ENCODE measurements at regions not wholly inside any gene's neighbourhood (a gene's known extent, or its start where the extent isn't known, plus 50 kb on each side); places are given as distances from the start of the nearest gene placed in this dataset.

DNA sequence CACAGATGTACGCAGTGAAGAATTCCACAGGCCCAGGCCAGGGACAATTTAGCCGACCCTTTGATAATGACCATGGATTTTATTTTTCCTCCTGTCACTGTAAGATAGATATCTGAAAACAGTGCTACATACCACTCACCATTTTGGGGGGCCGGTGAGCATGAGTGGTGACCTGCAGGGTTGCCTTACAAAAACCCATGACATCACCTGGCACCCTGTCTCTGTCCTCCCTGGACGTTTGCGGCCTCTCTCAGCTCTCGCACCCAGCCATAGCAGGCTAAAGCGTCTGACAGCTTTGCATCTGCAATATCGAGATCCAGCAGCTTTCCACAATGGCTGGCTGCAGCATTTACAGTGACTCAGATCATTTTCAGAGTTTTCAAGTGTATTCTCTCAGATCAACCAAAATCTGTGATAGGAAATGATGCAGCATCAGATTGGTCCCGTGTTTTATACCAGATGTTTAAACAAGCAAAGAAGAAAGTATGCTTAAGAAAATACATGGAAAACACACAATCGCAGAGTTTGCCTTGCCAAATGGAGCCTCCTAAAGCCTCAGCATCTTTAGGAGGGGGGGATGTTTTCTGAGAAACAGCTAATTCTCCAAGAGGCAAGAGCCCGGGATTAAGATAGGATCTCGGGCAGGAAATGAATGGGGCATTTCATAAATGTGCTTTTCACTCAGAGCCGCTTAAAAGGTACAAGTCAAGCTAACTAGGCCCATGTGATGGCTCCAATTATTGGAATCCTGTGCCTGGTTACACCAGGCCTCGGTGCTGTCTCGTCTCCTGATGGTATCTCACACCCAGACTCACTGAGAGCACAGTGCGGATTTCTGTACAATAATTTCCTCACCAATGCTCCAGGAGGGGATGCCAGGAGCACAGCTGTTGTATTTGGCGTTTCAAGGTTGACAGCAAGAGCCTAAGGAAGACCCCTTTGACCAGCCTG, 257.3 kb downstream of the XXYLT1 start:
- no peak for DNase-seq

DNA sequence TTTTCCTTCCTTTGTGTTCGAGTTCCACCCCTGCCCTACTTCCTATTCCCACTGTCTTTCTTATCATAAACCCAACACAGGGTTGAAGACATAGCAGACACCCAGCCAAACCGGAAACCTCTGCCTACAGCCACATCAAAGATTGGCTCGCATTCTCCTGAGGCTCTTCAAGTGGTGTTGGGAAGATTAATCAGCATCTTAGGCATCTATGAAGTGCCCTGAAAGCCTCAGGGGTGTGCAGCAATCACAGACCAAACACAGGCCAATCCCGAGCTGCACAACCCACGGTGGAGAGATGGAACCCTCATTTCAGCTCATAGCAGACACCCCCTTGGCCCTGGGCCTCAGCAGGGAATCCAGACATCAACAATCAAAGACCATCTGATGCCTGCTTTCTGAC, 255.9 kb downstream of the XXYLT1 start:
- DNase-seq: no peak

DNA sequence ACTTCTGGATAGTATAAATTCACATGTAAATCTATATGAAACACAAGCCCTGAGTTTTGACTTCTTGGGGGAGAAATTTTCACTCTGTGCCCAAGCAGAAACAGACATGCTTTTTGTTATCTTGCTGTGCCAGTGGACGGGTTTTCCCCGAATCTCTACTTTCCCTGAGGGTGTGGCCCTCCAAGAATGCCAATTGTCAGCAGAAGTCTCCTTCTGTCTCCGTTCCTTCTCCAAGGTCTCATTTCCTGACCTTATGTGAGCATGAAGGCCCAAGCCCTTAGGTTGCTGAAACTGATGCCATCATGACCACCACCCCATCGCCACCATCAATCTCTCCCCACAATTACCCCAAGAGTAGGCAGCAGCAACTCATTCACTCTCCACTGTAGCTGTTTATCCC, 253.8 kb downstream of the XXYLT1 start:
- no peak for DNase-seq

All from hindlimb muscle (tissue), 1 donor.